ENCODE measurements at regions not wholly inside any gene's neighbourhood (a gene's known extent, or its start where the extent isn't known, plus 50 kb on each side); places are given as distances from the start of the nearest gene placed in this dataset.

GRCh38 chr2:139652385-139652784 is 872.2 kb upstream of the NXPH2 start:
- TF ChIP-seq CTCF (IDR thresholded peaks at IDR 0.05; ENCODE audit: low read length) (no peak), EZH2 (IDR thresholded peaks at IDR 0.05; ENCODE audit: borderline replicate concordance, low read length) (no peak)

All from OCI-LY1 (cell line).